ENCODE measurements at regions not wholly inside any gene's neighbourhood (a gene's known extent, or its start where the extent isn't known, plus 50 kb on each side); places are given as distances from the start of the nearest gene placed in this dataset.
"Not testable (repeated sequence)": the region's sequence is repeated elsewhere in the genome, so short reads cannot be mapped to it uniquely, and the experiment has no call there.

GRCh38 chr18:45342166-45342565 lies 273.1 kb upstream of the SLC14A2 start:
- no peak for DNase-seq (ENCODE audit: low read depth in 2 of 2)

DNA sequence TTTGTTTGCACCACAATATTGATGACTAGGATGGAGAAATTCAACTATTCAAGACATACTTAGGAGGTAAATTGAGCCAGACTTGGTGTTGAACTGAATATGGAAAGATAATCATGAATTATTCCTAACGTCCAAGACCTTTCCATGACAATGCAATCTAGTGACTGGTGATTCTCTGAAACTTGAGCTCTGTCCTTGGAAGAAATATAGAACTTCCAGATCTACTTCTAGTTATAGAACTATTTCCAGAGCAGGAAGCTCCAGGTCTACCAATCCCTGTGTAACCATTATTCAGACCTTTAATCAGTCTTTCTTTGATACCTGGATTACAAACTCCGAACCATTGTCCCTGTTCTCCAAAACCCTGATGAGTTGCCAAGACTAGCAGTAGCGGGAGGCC lies 272.6 kb upstream of the SLC14A2 start:
- no peak for DNase-seq (ENCODE audit: low read depth in 2 of 2)

GRCh38 chr18:45343365-45343764 lies 271.9 kb upstream of the SLC14A2 start:
- DNase-seq (ENCODE audit: low read depth in 2 of 2) = no peak

DNA sequence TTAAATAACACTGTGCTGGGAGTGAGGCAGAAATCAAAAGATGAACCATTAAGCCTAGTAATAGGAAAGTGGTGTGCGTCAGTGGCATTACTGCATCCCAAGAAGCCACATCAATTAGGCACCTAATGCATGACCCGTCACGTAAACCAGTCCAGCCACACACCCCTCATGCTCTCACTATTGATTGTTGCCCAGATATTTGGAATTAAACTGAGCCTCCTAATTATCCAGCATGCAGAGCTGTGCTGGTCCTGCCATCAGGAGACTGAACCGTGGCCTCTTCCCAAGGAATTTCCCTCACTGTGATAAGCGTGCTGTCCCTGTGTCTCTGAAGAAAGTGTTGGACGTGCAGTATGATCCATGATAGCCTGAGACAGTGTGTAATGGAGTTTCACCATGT lies 270.6 kb upstream of the SLC14A2 start:
- not testable (repeated sequence) for DNase-seq (ENCODE audit: low read depth in 2 of 2)

DNA sequence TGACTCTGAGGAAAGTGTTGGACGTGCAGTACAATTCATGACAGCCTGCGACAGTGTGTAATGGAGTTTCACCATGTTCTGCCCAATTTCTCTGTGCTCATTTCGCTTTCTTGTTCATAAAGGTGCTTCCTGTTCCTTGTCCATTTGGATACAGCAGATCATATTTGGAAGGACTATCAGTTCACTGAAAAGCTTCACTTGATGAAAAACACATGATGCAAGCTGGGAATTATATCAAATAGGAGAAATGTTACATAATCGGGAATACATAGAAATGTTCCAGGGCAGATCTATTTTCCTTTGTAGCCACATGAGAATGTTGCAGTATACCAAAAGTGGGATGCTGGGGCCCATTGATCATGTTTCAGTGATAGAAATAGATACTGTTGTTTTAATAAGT lies 266.3 kb upstream of the SLC14A2 start:
- no peak for DNase-seq (ENCODE audit: low read depth in 2 of 2)

DNA sequence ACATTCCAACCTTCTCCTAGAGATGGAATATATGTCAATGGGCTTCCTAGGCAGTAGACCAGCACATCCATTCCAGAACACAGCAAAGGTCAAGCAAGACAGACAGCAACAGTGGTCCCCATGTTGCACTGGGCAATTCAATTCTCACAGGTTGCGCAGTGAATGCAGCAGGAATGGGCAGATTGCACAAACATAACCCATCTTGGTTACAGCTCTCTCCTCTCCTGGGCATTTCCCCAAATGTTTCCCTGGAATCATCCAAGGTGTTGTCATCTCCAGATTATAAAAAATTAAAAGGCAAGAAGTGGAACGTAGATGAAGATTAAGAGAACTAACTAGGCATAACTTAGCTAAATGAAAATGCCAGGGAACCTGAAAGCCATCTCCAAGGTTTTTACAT lies 265.8 kb upstream of the SLC14A2 start:
- no peak for DNase-seq (ENCODE audit: low read depth in 2 of 2)

DNA sequence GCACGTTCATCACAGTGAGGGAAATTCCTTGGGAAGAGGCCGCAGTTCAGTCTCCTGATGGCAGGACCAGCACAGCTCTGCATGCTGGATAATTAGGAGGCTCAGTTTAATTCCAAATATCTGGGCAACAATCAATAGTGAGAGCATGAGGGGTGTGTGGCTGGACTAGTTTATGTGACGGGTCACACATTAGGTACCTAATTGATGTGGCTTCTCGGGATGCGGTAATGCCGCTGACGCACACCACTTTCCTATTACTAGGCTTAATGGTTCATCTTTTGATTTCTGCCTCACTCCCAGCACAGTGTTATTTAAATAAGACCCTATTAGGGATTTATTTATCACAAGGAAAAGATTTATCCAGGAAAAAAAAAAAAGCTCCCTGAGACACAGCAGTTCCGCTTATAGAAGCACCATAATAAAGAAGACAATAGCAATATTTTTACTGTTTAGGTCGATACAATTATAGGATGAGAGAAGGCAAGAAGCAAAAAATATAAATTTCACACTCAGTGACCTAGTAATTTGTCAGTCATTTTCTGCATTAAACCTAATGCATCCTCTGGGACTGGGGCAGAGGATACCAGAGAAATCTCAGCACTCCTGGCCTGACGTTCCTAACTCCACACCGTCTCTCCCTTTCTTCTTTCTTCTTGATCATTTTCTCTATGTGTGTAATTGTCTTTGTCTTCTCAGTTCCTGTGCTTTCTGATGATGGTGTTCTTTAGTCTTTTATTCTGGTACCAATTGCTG lies 264.7 kb upstream of the SLC14A2 start:
- no peak for DNase-seq (ENCODE audit: low read depth in 2 of 2)

DNA sequence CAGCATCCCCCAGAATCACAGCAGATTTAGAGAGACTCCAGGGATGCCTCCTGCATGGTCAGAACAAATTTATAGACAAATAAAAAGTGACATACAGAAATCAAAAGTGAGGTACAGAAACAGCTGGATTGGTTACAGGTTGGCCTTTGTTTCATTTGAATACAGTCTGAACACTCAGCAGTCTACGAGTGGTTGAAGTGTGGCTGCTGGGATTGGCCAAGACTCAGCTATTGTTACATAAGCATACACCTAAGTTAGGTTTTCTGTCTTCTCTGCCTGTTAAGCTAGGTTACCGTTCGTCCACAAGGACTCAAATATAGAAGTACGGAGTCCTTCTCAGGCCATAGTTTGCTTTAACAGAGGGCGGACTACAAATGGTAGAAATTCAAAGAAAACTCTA lies 262.4 kb upstream of the SLC14A2 start:
- no peak for DNase-seq (ENCODE audit: low read depth in 2 of 2)

DNA sequence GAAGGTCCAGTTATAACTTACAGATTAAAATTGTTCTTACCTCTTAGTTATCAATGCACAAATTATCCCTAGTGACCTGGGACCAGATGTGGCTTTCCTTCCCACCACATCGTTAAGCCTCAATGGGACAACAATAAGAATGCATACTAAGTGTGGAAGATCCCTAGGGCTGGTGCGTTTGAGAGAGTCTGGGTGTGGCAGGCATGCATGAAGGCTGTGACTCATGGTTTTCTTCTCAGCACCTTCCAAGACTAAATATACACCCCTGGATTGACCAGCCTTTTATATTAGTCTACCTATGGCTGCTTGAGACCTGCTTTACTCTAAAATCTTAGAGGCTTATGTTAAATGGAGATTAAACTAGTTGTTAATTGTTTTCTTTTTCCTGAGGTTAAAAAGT lies 261.7 kb upstream of the SLC14A2 start:
- no peak for DNase-seq (ENCODE audit: low read depth in 2 of 2)

DNA sequence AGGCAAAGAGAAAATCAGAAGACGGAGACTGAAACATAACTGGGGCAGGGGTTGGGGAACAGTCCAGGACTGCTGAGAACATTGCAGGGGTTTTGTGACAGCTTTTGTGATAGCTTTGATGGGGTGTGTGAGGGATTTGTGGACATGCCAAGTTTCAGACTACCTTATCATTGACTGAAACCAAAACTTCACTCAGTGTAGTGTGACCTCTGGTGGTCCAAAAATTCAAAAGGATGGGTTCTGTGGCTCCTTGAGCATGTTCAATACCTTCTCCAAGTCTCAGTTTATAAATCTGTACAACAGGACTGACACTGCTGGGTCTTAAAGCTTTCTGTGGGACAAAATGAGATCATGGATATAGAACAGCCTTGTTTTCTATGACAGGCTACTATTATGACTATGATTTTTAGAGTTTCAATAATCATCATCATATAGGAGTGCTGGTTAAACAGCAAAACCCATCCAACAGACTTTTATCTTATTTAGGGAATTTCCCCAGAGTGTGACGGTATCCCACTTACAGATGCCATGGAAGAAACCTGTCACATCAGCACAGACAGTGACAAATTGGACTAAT lies 259.2 kb upstream of the SLC14A2 start:
- DNase-seq (ENCODE audit: low read depth in 2 of 2) = no peak

- DNase-seq (ENCODE audit: low read depth in 2 of 2) = no peak
Measured at GRCh38 chr18:45357686-45358470, 257.4 kb upstream of the SLC14A2 start.

GRCh38 chr18:45359275-45360009 lies 255.8 kb upstream of the SLC14A2 start:
- no peak for DNase-seq (ENCODE audit: low read depth in 2 of 2)

GRCh38 chr18:45361125-45361851 lies 254.0 kb upstream of the SLC14A2 start:
- DNase-seq (ENCODE audit: low read depth in 2 of 2) = no peak

DNA sequence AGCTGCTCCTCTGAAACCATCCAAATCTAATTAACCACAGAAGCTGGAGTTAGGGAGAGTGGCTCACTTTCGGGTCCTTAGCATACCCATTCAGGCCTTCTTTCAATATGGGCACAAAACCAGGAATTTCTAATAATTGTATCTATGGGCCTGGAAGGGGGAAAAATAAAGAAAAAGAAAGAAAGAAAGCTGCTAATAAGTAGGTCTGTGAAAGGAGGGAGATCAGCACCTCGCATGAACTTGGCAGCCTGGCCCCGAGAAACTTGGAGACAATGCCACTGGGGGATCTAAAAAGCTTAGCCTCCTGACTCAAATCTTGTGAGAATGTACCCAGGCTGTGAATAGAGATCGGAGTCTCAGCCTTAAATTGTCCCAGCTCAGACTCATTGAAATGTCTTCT lies 252.1 kb upstream of the SLC14A2 start:
- no peak for DNase-seq (ENCODE audit: low read depth in 2 of 2)

DNA sequence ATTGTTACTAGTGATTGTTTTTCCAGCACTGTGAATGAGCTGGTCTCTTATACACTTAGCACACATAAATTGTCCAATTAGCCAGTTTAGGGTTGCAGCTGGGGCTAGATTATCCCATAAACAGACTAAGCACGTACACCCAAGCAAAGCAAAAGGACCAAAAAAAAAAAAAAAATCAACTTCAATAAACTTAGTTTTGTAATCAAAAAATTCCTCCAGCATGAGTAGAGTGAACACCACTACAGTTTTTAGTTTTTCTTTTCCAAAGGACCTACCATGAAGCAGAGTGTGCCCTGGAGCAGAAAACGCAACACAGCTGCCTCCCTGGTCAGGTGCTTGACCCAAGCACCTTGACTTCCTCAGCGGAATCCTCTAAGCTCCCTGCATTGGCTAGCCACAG lies 249.4 kb upstream of the SLC14A2 start:
- no peak for DNase-seq (ENCODE audit: low read depth in 2 of 2)

- DNase-seq (ENCODE audit: low read depth in 2 of 2) = no peak
Measured at GRCh38 chr18:45370255-45371010, 244.8 kb upstream of the SLC14A2 start.

- DNase-seq (ENCODE audit: low read depth in 2 of 2) = no peak
Measured at GRCh38 chr18:45373286-45373880, 241.9 kb upstream of the SLC14A2 start.

DNA sequence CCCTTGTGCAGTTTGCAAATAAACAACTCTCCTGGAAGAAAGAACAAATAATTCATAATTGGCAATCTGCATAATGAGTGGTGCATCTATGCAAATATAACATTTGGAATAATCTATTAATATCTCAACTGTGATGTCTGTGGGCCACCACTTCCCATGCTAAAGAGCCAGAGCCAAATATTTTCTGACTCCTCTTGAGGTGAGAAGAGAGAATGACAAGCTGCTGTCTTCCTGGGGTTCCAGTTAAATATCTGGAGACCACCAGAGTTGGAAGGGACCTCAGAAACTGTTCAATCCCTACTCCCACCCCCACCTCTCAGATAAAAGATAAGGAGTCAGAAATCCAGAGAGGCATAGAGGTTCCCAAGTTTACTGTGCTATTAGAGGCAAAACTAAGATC lies 241.0 kb upstream of the SLC14A2 start:
- DNase-seq (ENCODE audit: low read depth in 2 of 2) = no peak

GRCh38 chr18:45374878-45375630 lies 240.2 kb upstream of the SLC14A2 start:
- no peak for DNase-seq (ENCODE audit: low read depth in 2 of 2)

GRCh38 chr18:45376193-45376592 lies 239.1 kb upstream of the SLC14A2 start:
- DNase-seq (ENCODE audit: low read depth in 2 of 2) = no peak
